IMR-90 (cell line): ENCODE measurements at regions not wholly inside any gene's neighbourhood (a gene's known extent, or its start where the extent isn't known, plus 50 kb on each side); places are given as distances from the start of the nearest gene placed in this dataset.

ENCODE experiments used
- ATAC-seq: fragments of 200-7000 bp; cut with Tn5 transposase; 2 replicates; pipeline ENCODE4 v1.9.1; 2020; ENCODE audit warnings: low read depth, mild to moderate bottlenecking, moderate library complexity
- BruUV-seq: library from RNA; stranded (reverse); fragments of 400-500 nt; replicated peaks from 2 replicates; lab custom pipeline; 2021; lab: Mats Ljungman, UMichigan
- CTCF ChIA-PET: fragments of 300-600 bp; formaldehyde crosslinking; extraction: SDS; loops from one replicate; lab custom pipeline; 2021; ENCODE audit warnings: antibody characterized with exemption; lab: Yijun Ruan, JAX
- POLR2A ChIA-PET: fragments of 300-600 bp; sonication (Branson Sonifier 250); formaldehyde crosslinking; loops from one replicate; lab custom pipeline; 2022; ENCODE audit warnings: antibody characterized with exemption; ENCODE audit not compliant: unreplicated experiment; lab: Charles Lee
- DNase-seq: peaks from one replicate; pipeline ENCODE4 v3.0.0; 2013
- H2AFZ ChIP-seq: replicated peaks from 2 replicates; pipeline ENCODE3; 2013; ENCODE audit warnings: low read length, mild to moderate bottlenecking; ENCODE audit not compliant: poor library complexity
- H2AK5ac ChIP-seq: 2 replicates; pipeline ENCODE4 v1.6.1; 2013; ENCODE audit warnings: low read depth, low read length, inconsistent platforms
- H2AK9ac ChIP-seq: replicated peaks from 2 replicates; pipeline ENCODE3; 2013; ENCODE audit warnings: mild to moderate bottlenecking, low read depth, low read length, moderate library complexity; ENCODE audit not compliant: poor library complexity
- H2BK120ac ChIP-seq: 2 replicates; pipeline ENCODE4 v1.6.1; 2013; ENCODE audit warnings: low read depth, low read length, inconsistent platforms
- H2BK15ac ChIP-seq: 3 replicates; pipeline ENCODE4 v1.6.1; 2013; ENCODE audit warnings: low read depth, low read length, inconsistent platforms
- H2BK20ac ChIP-seq: 2 replicates; pipeline ENCODE4 v1.6.1; 2013; ENCODE audit warnings: low read depth, mild to moderate bottlenecking, inconsistent platforms, low read length, moderate library complexity
- H2BK5ac ChIP-seq: 2 replicates; pipeline ENCODE4 v1.6.1; 2013; ENCODE audit warnings: mild to moderate bottlenecking, low read depth, low read length, inconsistent platforms; ENCODE audit not compliant: poor library complexity, severe bottlenecking
- H3K14ac ChIP-seq: replicated peaks from 2 replicates; pipeline ENCODE4 v1.6.1; 2013; ENCODE audit warnings: low read depth, low read length, inconsistent platforms
- H3K18ac ChIP-seq: 2 replicates; pipeline ENCODE4 v1.6.1; 2013; ENCODE audit warnings: low read depth, low read length, control low read depth
- H3K23ac ChIP-seq: 2 replicates; pipeline ENCODE4 v1.6.1; 2013; ENCODE audit warnings: low read depth, low read length, inconsistent platforms
- H3K27ac ChIP-seq: 2 replicates; pipeline ENCODE4 v1.5.1; 2013; ENCODE audit warnings: mild to moderate bottlenecking, control low read depth, low read length; ENCODE audit not compliant: insufficient read depth
- H3K27me3 ChIP-seq: 2 replicates; pipeline ENCODE4 v1.6.1; 2013; ENCODE audit warnings: low read length; ENCODE audit not compliant: control insufficient read depth, insufficient read depth
- H3K36me3 ChIP-seq: 2 replicates; pipeline ENCODE4 v1.6.1; 2013; ENCODE audit warnings: low read length, mixed read lengths; ENCODE audit not compliant: control insufficient read depth, insufficient read depth
- H3K4ac ChIP-seq: 2 replicates; pipeline ENCODE4 v1.6.1; 2013; ENCODE audit warnings: low read depth, low read length, inconsistent platforms
- H3K4me1 ChIP-seq: 2 replicates; pipeline ENCODE4 v1.6.1; 2013; ENCODE audit warnings: low read length, mixed read lengths; ENCODE audit not compliant: control insufficient read depth, insufficient read depth
- H3K4me2 ChIP-seq: 2 replicates; pipeline ENCODE4 v1.6.1; 2013; ENCODE audit warnings: low read depth, mild to moderate bottlenecking, control low read depth, low read length, moderate library complexity
- H3K4me3 ChIP-seq: 2 replicates; pipeline ENCODE4 v1.5.1; 2013; ENCODE audit warnings: low read depth, mild to moderate bottlenecking, control low read depth, low read length, moderate library complexity; ENCODE audit not compliant: insufficient read depth
- H3K56ac ChIP-seq: 2 replicates; pipeline ENCODE4 v1.6.1; 2013; ENCODE audit warnings: low read length, inconsistent platforms; ENCODE audit not compliant: insufficient read depth; ENCODE audit errors: extremely low read depth
- H3K79me1 ChIP-seq, 2 experiments: 2 replicates each; pipeline ENCODE4 v1.6.1; 2013; ENCODE audit warnings: low read length in 2 of 2, inconsistent platforms in 1 of 2, low read depth in 1 of 2
- H3K9ac ChIP-seq: 2 replicates; pipeline ENCODE4 v1.6.1; 2013; ENCODE audit warnings: low read depth, low read length, control low read depth
- H3K9me1 ChIP-seq: 2 replicates; pipeline ENCODE4 v1.6.1; 2013; ENCODE audit warnings: low read length, inconsistent platforms; ENCODE audit not compliant: insufficient read depth
- H3K9me3 ChIP-seq: 2 replicates; pipeline ENCODE4 v1.6.1; 2013; ENCODE audit warnings: low read length; ENCODE audit not compliant: control insufficient read depth, insufficient read depth
- H4K20me1 ChIP-seq: 2 replicates; pipeline ENCODE4 v1.6.1; 2013; ENCODE audit warnings: low read length, inconsistent platforms; ENCODE audit not compliant: insufficient read depth
- H4K5ac ChIP-seq: 2 replicates; pipeline ENCODE4 v1.6.1; 2013; ENCODE audit warnings: mild to moderate bottlenecking, low read depth, low read length, control low read depth
- H4K8ac ChIP-seq, 2 experiments: 2 replicates each; pipeline ENCODE4 v1.6.1; 2013; ENCODE audit warnings: low read depth in 2 of 2, low read length in 2 of 2, control low read depth in 1 of 2, inconsistent platforms in 1 of 2
- H4K91ac ChIP-seq: 2 replicates; pipeline ENCODE4 v1.6.1; 2013; ENCODE audit warnings: low read depth, low read length, inconsistent platforms; ENCODE audit not compliant: insufficient read depth
- CHD1 ChIP-seq: IDR thresholded peaks from 2 replicates; pipeline ENCODE4 v1.6.1; 2012; ENCODE audit warnings: low read depth, low read length, improper control_type of control experiment
- FOS ChIP-seq: fragments of 150-350 bp; IDR thresholded peaks from 2 replicates; pipeline ENCODE4 v1.6.1; 2016; ENCODE audit warnings: low read depth, low read length
- MAFK ChIP-seq: IDR thresholded peaks from 2 replicates; pipeline ENCODE4 v1.6.1; 2012; ENCODE audit warnings: low read depth, low read length, improper control_type of control experiment
- MXI1 ChIP-seq: IDR thresholded peaks from 2 replicates; pipeline ENCODE4 v1.6.1; 2012; ENCODE audit warnings: low read depth, mild to moderate bottlenecking, low read length, moderate library complexity, borderline replicate concordance
- NFE2L2 ChIP-seq: fragments of 150-350 bp; IDR thresholded peaks from 2 replicates; pipeline ENCODE4 v1.6.1; 2016; ENCODE audit warnings: low read depth, mild to moderate bottlenecking, low read length
- WGBS, 2 experiments: methylation state at CpG; one replicate each; pipeline versions ENCODE4 v1.1.5 to v1.1.7; 2013; ENCODE audit warnings: missing lambda C conversion rate in 2 of 2; ENCODE audit not compliant: insufficient read length in 1 of 2; ENCODE audit errors: extremely low coverage in 2 of 2; 5-methylcytosine and 5-hydroxymethylcytosine counted together
- dilution Hi-C: fragments of 300-500 bp; cut with HindIII; formaldehyde crosslinking; loops from one replicate; pipeline ENCODE4 v1.14.3; 2018; ENCODE audit warnings: low sequenced_read_pairs; ENCODE audit not compliant: unreplicated experiment
- in situ Hi-C: fragments of 300-500 bp; cut with MboI; formaldehyde crosslinking; loops from 3 replicates; pipeline ENCODE4 v1.14.3; 2019; ENCODE audit warnings: low sequenced_read_pairs, inconsistent platforms, mixed read lengths
- intact Hi-C: fragments of 100-400 bp; cut with micrococcal nuclease; formaldehyde crosslinking; loops from 2 replicates; pipeline ENCODE4 v1.10.0; 2022

GRCh38 chr10:133030781-133031180, 56.9 kb upstream of the ADGRA1 start:
- no peak overlapping the region for H2BK15ac ChIP-seq
- no peak overlapping the region for H3K23ac ChIP-seq
- no peaks in the 10 kb centered on the region for H3K9me1 ChIP-seq
- no peak overlapping the region for H3K18ac ChIP-seq
- dilution Hi-C loops: no loop called here
- no peak overlapping the region for H4K91ac ChIP-seq
- H3K56ac ChIP-seq: no peak overlapping the region
- in situ Hi-C loops: no loop called here
- peaks cover 9% of the 10 kb centered on the region for H3K27me3 ChIP-seq
- 37% methylated on average over 13 of the region's 28 CpGs; no CpG with 5 or more reads in 1 of the 2 experiments for WGBS, 2 experiments
- no peak overlapping the region for H3K4me2 ChIP-seq
- H2AK5ac ChIP-seq: no peak overlapping the region
- TF ChIP-seq MXI1 (no peak), NFE2L2 (no peak), CHD1 (no peak), MAFK (no peak), FOS (no peak)
- no peaks in the 10 kb centered on the region; the same call in 1 of the 2 replicates for H4K20me1 ChIP-seq
- H2BK20ac ChIP-seq: no peak overlapping the region
- H2AK9ac ChIP-seq: no peak overlapping the region
- H3K27ac ChIP-seq: no peak overlapping the region
- H4K8ac ChIP-seq: no peak overlapping the region
- ATAC-seq (no peak), DNase-seq (no peak)
- no peaks in the 10 kb centered on the region for H3K9me3 ChIP-seq
- no peak overlapping the region for H2AFZ ChIP-seq
- H3K14ac ChIP-seq: no peak overlapping the region
- no peaks in the 10 kb centered on the region for H3K4me1 ChIP-seq
- no peak overlapping the region for H4K5ac ChIP-seq
- no peak overlapping the region for H3K9ac ChIP-seq
- intact Hi-C loops: no loop called here
- ChIA-PET POLR2A (no interaction called here), CTCF (no interaction called here)
- H3K79me1 ChIP-seq: no peaks in the 10 kb centered on the region
- H2BK120ac ChIP-seq: no peak overlapping the region
- H3K36me3 ChIP-seq: no peaks in the 10 kb centered on the region
- no peak overlapping the region for H3K4me3 ChIP-seq
- no peak overlapping the region for H2BK5ac ChIP-seq
- H3K4ac ChIP-seq: no peak overlapping the region
- no TSS peak for BruUV-seq
